KG1 (cell line): ENCODE measurements at regions not wholly inside any gene's neighbourhood (a gene's known extent, or its start where the extent isn't known, plus 50 kb on each side); places are given as distances from the start of the nearest gene placed in this dataset.

Experiments
- DNase-seq: peaks from one replicate; lab custom pipeline; 2025; lab: John Stamatoyannopoulos, UW

DNA sequence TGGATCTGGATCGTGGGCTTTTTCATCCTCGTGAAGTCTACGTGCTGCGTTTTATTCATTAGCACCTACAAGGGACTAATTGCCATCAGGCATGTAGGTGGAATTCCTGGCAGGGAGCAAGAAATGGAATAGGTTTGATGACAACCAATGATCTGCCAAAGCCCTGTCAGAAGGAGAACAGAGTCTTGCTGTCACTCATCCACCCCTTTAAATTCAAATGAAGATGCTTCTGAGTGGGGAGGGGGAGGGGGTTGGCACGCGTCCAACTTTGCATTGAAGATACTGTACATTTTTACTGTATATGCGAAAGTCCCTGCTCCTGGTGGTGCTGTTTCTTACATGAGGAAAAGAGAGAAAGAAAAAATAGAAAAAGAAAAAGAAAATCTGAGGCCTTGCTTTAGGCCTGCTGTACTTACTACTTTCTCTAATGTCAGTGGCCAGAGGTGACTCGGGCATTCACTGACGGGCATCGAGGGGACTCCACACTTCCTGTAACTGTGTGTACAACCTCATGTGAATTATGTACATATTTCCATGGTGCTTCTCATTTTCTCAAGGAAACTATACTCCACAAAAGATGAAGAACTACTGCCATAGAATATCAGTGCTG lies 569.1 kb downstream of the INHBA start:
- peak; percentile 6 for DNase-seq

DNA sequence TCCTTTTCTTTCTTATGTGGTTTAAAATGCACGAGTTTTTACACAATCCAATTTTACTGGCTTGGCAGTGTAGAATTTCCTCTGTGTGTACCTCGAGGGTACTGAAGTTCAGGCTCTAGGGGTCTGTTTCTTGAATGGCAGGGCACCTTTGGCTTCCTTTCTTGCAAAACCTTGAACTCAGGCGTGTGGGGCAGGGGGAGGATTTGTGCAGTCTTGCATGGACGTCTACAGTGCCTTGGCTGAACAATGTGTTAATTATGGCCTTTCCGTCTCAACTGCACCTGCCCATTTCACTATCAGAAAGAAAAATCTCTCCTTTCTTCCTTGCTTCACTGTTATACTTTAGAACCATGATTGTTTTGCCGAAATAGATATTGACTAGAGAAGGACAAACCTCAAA lies 570.9 kb downstream of the INHBA start:
- DNase-seq: no peak

DNA sequence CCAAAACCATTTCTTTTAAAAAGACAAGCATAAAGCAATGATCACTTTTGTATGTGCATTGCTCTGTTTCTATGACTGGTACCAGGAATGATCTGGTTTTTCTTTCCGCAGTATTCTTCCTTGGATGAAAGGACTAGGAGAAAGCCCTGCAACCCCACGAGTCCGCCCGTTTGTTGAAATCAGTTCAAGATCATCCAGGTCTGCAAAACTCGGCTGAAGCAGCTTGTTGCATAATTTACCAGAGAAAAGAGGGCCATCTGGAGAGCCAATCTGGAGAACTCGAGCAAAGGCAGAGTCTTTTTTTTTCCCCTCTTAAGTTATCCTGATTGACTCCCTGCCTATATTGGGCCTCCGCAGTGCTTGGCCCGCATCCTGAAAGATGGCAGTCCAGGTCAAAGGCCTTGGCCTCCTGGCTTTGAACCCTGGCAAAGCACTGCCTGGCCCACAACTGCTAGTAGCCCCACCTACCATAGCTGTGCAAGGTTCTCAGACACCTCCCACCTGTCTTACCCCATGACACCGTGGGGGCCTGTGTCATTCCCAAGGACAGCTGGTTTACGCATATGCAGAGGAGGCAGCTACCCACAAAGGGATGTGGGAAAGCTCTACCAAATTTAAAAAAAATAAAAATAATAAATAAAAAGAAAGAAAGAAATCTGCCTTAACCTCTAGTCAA lies 572.2 kb downstream of the INHBA start:
- DNase-seq: no peak

DNA sequence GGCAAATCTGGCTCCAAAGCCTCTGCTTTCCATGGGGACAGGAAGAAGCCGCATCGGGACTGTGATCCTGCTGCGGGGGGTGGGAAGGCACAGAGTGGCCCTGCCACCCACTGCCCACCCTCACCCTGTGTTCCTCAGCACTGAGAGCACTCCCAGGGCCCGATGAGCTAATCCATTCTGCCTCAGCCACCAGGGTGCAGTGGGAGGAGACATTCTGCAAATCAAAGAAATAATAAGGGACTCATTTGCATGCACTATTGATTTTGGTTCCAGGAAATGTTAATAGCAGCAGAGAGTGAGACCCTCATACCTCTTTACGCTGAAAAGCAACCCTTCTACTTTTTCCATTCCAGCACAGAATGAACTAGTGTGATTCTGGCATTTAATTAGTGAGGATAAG lies 572.8 kb downstream of the INHBA start:
- no peak for DNase-seq

DNA sequence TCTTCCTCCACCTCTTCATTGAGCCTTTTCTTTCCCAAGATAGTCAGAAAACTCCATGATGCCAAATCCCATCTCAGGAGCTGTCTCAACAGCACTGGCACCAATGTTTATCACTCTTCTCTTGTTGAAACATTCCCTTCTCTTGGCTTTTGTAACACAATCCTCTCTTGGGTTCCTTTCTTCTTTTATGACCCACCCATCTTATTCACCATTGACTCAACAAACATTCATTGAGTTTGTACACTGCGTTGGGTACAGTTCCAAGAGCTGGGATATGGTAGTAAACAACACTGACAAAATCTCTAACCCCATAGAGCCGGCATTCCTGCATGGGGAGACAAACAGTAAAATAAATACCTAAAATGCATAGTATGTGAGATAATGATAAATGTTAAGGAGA lies 577.5 kb downstream of the INHBA start:
- no peak for DNase-seq

DNA sequence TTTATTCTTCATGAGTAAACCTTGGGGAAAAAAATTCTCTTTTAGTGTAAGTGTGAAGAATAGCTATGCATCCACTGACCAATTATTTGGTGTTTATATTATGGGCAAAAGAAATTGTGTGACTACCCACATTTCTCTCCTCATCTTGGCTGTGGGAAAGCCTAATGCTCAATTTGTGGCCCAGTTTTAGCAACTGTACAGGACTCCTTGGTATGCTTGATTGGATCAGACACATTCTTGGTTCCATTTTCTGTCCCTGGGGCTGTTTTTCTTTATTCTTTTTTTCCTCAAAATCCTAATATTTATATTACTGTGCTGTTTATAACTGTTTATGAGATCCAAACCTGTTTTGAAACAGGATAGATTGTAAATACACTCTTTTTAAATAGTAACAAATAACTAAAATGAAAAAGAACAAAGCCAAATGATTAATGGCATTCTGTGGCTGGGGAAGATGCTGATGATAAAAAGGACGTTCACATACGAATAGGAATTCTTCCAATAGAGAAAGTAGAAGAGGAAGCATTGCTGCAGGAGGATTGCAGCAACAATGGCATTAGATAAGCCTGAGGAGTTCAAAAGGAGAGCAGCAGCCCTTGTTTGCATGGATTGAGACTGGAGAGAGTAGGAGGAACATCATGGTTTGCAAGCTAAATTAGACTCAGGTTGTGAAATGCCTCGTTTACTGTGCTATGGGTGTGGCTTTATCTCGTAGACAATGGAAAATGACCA lies 580.5 kb downstream of the INHBA start:
- DNase-seq: no peak

DNA sequence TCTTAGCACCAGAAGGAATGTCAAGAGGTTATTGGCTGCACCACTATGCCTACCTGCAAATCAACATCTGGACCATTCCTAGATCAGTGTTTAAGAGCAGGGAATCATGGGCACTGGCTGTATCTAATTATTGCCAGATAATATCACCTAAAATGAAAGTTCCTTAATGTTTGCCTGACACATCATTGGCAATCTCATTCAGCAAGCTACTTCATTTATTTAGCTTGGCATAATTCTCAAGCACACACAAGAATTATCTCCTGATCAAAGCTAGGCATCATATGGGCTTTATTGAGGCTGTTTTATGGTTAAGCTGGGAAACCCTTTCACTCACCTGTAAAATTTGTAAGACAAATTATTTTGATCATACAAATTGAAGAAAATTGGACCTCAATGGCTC lies 581.7 kb downstream of the INHBA start:
- no peak for DNase-seq

- no peak for DNase-seq
Observed at GRCh38 chr7:41118486-41118885, 584.4 kb downstream of the INHBA start.

GRCh38 chr7:41117431-41117830 lies 585.5 kb downstream of the INHBA start:
- DNase-seq: no peak

DNA sequence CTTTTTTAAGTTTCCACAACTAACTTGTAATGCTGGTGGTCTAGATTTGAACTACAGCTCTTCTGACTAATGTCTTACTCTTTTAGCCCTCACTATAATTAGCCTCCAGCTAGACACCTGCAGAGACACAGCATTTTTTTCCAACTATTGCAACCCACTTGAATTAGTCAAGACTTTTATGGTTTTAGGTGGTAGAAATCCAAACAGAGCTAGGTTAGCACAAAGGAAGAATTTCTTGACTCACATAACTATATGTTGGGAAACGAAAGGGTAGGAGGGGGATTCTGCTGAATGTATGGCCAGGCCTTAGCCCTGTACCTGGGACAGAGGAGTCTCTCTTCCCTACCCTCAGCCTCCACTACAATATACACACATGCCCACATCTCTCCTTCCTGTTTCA lies 586.1 kb downstream of the INHBA start:
- no peak for DNase-seq

- no peak for DNase-seq
Observed at GRCh38 chr7:41116337-41116736, 586.6 kb downstream of the INHBA start.

DNA sequence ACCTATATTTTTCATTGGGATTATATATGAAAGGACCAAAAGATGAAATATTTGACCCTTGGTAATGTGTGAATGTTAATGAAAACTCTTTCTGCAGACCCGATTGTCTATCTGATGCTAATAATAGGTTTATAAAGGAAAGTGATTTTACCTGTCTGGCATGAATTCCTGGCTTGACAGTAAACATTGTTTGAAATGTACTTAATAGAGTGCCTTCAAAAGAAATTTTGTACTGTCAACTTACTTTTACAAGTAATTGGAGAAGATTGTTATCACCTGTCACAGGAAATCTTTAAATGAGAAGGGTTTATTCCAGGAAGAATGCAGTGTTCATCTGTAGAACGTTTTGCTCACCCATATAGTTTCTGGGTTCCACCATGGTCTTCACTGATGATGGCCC lies 588.2 kb downstream of the INHBA start:
- no peak for DNase-seq

DNA sequence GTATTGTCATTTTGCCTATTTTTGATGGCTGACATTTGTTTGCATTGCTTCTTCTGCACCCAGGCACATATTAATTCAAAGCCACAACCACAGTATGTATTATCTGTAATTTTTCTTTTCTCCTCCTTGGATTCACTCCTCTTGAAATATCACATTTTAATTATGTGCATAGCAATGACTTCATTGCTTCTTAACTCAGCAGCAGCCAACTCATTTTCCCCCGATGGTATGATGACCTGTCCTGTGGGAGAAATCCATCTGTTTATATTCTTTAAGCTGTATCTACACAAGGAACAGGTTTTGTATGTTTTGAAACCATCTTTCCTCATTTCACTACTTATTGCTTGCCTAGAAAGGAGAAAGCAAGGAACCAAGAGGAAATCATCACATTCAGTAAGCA lies 588.8 kb downstream of the INHBA start:
- no peak for DNase-seq

GRCh38 chr7:41113719-41114118 lies 589.2 kb downstream of the INHBA start:
- DNase-seq: no peak

- no peak for DNase-seq
Observed at GRCh38 chr7:41110186-41110585, 592.7 kb downstream of the INHBA start.

- no peak for DNase-seq
Observed at GRCh38 chr7:41108821-41109220, 594.1 kb downstream of the INHBA start.

DNA sequence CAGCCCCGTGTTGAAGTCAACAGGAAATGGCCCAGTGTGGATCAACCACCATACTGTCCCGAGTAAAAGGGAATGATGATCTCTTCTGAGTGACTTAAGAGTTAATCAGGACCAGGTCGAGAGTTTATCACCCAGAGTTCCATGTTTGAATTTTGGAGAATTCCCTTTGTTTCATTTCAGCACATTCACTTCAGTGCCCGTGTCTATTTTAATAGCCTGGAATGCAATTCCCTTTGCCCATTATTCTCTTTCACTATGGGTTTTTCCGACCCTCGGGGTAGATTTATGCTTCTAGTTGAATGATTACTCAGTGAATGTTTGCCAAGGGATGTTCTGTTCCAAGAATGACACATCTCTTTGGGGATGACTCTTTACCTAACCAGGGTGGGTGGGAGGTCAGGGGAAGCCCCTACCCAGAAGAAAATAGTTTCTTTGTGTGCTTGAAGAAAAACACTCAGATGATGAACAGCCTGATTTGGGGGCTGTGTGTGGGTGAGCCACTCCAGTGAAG lies 594.9 kb downstream of the INHBA start:
- no peak for DNase-seq

DNA sequence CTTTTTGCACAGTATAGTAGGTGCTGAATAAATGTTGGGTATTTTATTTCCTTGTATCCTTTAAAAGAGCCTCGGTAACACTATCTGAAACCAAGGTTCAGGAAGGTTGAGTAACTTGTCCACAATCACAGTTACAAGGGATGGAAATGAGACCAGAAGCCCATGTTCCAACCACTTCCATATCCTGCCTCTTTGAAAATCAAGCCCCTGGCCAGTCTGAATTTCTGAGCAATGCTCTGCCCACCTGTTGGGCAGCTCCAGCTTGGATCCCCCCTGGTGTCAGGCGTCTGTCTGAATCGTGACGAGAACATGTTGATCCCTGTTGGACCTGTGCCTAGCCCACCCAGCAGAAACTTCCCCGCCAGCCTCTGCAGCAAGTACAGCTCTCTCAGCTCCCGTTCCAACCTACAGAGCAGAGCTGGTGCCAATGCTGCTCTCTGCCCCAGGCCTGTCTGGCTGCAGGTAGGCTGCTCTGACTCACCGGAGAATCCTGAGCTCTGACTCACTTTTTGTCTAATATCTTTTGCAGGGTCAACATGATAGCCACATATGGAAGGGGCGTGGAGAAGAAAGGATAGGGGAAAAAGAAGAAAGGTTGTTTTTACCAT lies 595.5 kb downstream of the INHBA start:
- no peak for DNase-seq

DNA sequence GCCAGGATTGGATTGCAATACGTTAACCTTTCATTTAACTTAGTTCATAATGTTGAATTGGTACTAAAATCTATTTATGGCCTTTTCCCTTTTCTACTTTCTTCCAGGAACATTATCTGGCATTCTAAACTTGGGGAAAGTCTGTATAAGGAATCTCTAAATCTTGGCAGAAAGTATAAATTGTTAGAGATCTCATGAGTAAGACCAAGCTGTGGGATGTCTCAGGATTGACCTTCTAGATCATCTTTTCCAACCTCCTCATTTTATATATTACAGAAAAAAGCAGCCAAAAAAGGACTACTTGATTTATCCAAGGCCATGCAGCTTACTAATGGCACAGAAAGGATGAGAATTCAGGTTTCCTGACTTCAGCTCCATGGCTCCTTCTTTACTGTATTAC lies 598.3 kb downstream of the INHBA start:
- no peak for DNase-seq

DNA sequence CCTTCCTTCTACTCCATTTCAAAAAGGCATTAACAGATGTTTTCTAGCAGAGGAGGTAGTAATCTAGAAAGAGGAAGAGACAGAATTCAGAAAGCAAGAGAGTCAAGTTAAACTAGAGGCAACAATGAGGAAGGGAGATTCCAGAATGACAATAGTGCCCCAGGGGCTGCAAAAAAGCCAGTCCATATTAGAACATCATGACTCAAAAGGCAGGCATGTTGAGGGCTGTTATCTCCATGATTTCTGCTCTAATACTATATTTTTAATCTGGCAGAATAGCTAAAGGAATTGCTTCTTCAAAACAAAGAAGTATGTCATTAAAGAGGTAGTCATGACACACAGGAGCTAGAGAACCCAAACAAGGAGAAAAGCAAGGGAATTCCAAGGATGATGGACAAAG lies 599.6 kb downstream of the INHBA start:
- DNase-seq: no peak

- no peak for DNase-seq
Observed at GRCh38 chr7:41098846-41099245, 604.0 kb downstream of the INHBA start.

DNA sequence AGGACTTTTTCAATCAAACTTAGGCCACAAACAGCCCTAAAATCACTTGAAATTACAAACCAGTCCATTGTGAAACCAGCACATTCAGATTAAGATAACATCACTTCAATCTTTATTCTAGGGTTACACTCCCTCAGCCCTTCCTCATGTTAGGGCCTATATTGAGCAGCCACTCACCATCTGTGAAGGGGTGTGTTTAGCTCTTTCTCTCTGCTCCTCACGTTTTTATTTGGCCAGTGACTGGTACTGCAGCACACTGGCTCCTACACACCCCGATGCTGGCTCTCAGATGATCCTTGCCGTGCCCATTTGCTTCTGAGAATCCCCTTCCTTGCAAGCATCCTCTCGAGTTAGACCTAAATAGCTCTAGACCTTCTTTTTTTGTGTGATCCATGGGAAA lies 604.5 kb downstream of the INHBA start:
- no peak for DNase-seq

DNA sequence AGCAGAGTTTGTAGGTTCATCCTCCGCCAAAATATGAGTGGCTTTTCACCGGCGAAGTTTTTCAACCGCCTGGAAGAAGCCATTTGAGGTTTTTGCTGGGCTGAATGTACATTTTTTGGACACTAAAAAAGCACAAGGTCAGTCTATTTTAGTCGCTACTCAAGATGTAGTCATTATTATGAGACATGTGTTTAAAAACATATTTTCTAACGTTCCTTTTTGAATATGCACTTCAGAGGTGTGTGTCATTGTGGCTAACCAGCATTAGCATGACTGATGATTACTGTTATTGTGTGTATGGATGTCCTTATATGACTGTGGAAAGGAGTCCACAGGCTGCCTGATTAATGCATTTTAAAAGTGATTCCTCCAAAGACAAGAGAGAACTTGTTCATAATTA lies 605.4 kb downstream of the INHBA start:
- DNase-seq: no peak
